Sigmoid colon (tissue), 4 donors: ENCODE measurements at regions not wholly inside any gene's neighbourhood (a gene's known extent, or its start where the extent isn't known, plus 50 kb on each side); places are given as distances from the start of the nearest gene placed in this dataset.

Experiments
- POLR2A ChIP-seq, 2 donors: fragments of 450-650 bp; IDR thresholded peaks; one replicate each; pipeline ENCODE4 v1.6.1; 2016; ENCODE audit warnings: antibody characterized with exemption in 2 of 2, mild to moderate bottlenecking in 2 of 2, moderate library complexity in 2 of 2
- POLR2AphosphoS5 ChIP-seq, 4 donors: sonication (generic); formaldehyde crosslinking; IDR thresholded peaks; one replicate each; pipeline ENCODE4 v1.6.1; 2017; ENCODE audit warnings: antibody characterized with exemption in 4 of 4
- TF ChIP-seq, protein P1 (sequence below), 4 experiments: fragments of 450-650 bp in 3 of 4; fragments of 200-600 bp in 1 of 4; IDR thresholded peaks; one replicate each; pipeline ENCODE4 v1.5.1; 2016 to 2019; ENCODE audit warnings: antibody characterized with exemption in 4 of 4, mild to moderate bottlenecking in 3 of 4, moderate library complexity in 2 of 4

DNA sequence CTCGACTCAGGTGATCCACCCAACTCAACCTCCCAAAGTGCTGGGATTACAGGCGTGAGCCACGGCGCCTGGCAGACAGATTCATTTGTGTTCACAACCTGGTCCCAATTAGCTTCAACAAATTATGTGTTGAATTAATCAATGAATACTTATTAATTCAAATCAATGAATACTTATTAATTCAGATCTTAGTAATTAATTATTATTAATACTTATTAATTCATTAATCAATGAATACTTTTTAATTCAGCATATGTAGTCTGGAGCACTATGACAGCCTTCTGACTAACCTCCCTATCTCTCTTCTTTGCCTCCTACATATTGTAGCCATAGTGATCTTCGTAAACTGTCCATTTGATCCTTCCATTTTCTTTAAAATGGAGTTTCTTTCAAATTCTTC lies 56.7 kb upstream of the RBPJ start:
- TF ChIP-seq POLR2A (IDR thresholded peaks at IDR 0.05), result no peak
- TF ChIP-seq, protein P1, sequence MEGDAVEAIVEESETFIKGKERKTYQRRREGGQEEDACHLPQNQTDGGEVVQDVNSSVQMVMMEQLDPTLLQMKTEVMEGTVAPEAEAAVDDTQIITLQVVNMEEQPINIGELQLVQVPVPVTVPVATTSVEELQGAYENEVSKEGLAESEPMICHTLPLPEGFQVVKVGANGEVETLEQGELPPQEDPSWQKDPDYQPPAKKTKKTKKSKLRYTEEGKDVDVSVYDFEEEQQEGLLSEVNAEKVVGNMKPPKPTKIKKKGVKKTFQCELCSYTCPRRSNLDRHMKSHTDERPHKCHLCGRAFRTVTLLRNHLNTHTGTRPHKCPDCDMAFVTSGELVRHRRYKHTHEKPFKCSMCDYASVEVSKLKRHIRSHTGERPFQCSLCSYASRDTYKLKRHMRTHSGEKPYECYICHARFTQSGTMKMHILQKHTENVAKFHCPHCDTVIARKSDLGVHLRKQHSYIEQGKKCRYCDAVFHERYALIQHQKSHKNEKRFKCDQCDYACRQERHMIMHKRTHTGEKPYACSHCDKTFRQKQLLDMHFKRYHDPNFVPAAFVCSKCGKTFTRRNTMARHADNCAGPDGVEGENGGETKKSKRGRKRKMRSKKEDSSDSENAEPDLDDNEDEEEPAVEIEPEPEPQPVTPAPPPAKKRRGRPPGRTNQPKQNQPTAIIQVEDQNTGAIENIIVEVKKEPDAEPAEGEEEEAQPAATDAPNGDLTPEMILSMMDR (IDR thresholded peaks at IDR 0.05), result no peak
- no peak for TF ChIP-seq POLR2AphosphoS5 (IDR thresholded peaks at IDR 0.05)
